ENCODE measurements at regions not wholly inside any gene's neighbourhood (a gene's known extent, or its start where the extent isn't known, plus 50 kb on each side); places are given as distances from the start of the nearest gene placed in this dataset.
"Not testable (repeated sequence)": the region's sequence is repeated elsewhere in the genome, so short reads cannot be mapped to it uniquely, and the experiment has no call there.

GRCh38 chr4:52373650-52374049 is 285.5 kb downstream of the USP46 start:
- no peak for DNase-seq (ENCODE audit: low spot score)

DNA sequence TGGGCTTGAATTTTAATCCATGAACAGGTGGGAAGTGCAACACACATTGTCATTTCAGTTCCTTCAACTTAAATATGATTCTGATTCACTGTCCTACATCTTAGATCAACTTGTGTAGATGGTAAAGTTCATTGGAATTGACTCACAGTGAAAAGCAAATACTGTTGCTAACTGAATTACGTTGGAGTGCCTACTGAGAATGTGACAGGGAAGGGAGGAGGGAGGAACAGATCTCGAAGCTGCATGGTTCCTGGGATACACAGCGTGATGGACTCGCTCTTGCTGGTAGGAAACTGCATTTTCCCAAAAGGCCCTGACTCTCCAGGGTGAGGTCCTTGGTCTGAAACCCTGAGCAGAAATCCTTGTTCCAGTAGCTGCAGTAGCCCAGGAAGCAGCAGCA is 284.2 kb downstream of the USP46 start:
- DNase-seq (ENCODE audit: low spot score), result no peak

DNA sequence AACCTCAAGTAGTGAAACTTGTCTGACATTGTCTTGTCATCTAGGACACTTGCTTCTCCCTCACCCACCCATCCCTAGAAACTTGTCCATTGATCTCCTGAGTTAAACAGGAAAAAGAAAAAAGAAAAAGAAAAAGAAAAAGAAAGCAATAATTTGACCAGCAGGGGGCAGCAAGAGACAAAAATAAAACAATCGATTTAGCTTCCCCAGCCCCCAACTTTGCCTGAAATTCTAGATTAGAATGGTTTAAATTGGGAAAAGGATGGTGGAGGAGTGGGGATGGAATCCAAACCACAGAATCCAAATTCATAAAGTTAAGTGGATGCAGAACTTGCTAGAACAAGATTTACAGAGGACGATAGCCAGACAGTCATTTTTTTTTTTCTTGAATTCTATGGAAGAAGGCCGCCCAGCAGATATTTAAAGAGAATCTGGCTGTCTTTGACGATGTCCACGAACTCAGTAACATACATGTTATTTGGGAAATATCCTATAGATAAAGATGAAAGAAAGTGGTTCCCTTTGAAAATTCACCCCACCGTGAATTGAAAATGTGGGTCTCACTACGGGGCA is 282.9 kb downstream of the USP46 start:
- DNase-seq (ENCODE audit: low spot score), result peak; percentile 34

DNA sequence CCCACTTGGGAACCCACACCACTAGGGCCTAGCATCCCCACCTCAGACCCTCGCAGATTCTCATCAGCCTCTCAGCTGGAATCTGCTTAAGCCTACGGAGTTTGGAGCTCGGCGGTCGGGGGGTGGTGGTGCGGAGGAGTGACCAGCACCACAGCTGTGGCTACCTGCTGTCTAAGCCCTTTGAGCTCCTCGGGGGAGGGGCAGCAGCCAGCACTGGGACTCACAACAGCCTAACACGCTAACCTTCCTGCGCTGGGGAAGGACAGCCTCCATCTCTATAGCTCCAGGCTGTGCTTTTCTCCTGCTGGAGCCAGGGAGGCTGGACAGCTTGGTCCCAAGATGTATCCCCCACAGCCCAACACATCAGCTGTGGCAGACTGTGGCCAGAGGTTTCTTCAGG is 281.5 kb downstream of the USP46 start:
- no peak for DNase-seq (ENCODE audit: low spot score)

GRCh38 chr4:52407545-52407944 is 251.6 kb downstream of the USP46 start:
- no peak for DNase-seq (ENCODE audit: low spot score)

DNA sequence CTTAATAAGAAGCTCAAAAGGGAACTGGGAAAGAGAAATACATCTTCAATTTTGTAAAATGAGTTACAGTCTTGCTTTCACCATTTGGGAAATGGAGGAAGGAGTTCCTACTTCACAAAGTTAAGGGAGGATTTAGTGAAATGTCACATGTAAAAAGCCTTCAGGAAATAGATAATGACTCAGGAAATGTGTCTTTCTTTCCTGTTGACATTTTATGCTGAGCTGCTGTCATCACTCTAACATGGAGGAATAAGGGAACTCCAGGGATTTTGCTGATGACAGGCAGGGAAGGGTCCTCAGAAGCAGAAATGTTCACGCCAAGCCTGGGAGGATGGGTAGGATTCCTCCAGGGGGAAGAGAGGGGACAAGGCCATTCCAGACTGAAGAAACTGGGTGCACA is 251.1 kb downstream of the USP46 start:
- DNase-seq (ENCODE audit: low spot score), result no peak

DNA sequence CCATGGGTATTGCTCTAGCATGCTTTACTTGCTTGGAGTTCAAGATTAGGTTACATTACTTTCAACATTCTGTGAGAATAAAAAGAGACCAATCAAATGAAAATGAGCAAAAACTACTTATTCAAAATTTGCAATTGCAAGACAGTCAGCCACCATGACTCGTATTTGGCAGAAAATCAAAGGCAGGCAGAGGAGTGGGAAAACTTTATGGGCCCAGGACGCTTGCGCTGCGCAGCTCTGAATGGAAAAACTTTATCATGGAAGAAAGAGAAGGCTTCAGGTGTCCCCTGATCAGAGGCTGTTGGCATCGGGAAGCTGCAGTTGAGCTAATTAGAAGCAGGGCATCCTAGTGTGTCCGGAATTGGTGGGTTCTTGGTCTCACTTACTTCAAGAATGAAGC is 250.6 kb downstream of the USP46 start:
- DNase-seq (ENCODE audit: low spot score), result no peak

DNA sequence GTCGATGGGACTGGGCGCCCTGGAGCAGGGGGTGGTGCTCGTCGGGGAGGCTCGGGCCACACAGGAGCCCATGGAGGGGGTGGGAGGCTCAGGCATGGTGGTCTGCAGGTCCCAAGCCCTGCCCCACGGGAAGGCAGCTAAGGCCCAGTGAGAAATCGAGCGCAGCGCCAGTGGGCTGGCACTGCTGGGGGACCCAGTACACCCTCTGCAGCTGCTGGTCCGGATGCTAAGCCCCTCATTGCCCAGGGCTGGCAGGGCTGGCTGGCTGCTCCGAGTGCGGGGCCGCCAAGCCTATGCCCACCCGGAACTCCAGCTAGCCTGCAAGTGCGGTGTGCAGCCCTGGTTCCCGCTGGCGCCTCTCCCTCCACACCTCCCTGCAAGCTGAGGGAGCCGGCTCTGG is 249.3 kb downstream of the USP46 start:
- not testable (repeated sequence) for DNase-seq (ENCODE audit: low spot score)

GRCh38 chr4:52410971-52411370 is 248.1 kb downstream of the USP46 start:
- no peak for DNase-seq (ENCODE audit: low spot score)

- no peak for DNase-seq (ENCODE audit: low spot score)
Observed at GRCh38 chr4:52420330-52420729, 238.8 kb downstream of the USP46 start.

DNA sequence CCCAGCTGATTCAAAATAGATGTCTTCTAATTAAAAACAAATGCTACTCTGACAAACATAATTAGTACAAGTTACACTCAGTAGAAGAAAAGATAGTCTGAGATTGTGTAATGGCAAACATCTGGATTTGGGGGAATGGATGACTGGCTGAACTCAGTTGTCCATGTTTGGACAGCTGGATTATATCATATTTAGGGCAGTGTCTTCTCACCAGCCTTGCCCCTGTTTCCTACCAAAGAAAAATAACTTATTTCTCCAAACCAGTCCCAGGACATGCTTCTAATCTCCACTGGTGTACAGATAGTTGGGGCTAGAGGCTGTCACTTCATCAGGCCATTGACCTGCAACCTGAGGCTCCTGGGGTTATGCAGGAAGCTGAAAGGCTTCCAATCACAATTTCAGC is 237.3 kb downstream of the USP46 start:
- no peak for DNase-seq (ENCODE audit: low spot score)

DNA sequence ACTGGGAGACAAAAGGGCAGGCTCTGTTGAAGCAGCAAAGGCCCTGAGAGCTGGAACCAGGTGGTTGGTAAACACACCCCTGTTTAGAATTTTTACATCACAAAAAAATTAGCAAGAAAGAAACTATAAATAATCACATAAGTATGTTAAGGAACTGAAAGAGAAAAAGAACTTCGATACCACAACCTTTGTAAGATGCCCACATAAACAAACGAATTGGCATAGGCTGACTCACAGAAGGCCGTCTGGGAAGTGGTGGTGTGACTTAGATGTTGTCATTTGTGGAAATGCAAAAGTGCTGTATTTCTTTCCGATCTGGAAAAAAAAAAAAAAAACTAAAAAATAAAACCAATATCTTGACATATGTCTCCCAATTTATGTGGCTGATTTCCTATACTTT is 235.1 kb downstream of the USP46 start:
- no peak for DNase-seq (ENCODE audit: low spot score)

DNA sequence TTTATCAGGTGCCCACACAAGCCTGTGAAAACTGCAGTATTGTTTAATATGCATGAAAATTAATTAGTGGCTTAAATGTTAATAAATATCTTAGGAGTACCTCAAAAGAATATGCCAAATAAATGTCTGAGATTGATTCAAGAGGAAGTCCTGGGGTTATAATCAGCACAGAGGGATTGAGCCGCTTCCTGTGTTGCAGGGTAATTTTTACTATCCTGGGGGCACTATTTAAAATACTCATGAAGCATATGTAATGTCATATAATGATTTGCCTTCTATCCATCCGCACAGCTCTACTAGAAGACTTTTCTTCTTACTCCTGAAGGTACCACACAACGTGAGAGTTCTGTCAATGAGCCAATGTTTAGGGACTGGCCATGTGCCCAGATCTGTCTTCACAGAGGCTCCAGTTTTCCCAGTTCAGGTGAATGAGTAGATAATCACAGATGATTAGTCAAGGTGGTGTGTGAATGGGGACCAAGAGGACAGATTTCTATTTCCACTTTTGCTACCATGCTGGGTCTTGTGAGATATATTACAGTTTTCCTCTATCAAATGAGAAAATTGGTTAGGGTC is 233.3 kb downstream of the USP46 start:
- no peak for DNase-seq (ENCODE audit: low spot score)

DNA sequence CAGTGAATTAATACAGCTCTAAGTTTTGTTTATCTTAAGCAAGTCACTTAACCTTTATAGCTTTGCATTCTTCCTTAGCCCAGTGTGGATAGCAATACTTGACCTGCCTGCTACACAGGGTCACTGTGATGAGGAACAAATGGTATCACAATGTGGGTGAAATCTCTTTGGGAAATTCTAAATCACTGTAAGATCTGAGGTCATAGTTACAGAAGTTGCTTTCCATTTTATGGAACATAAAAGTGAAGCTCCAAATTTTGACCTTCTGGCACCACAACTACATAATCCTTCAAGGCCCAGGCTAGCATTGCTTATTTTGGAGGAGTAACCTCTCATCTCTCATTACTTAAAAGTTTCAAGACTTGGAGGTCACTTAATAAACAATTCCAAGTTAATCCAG is 227.7 kb downstream of the USP46 start:
- DNase-seq (ENCODE audit: low spot score), result no peak

GRCh38 chr4:52431869-52432268 is 227.2 kb downstream of the USP46 start:
- no peak for DNase-seq (ENCODE audit: low spot score)

GRCh38 chr4:52442524-52442923 is 216.6 kb downstream of the USP46 start:
- DNase-seq (ENCODE audit: low spot score), result not testable (repeated sequence)

- no peak for DNase-seq (ENCODE audit: low spot score)
Observed at GRCh38 chr4:52472444-52472843, 186.7 kb downstream of the USP46 start.

GRCh38 chr4:52477191-52477780 is 181.8 kb downstream of the USP46 start:
- no peak for DNase-seq (ENCODE audit: low spot score)

GRCh38 chr4:52483186-52483890 is 175.8 kb downstream of the USP46 start:
- no peak for DNase-seq (ENCODE audit: low spot score)

GRCh38 chr4:52507774-52508173 is 151.3 kb downstream of the USP46 start:
- DNase-seq (ENCODE audit: low spot score), result no peak

DNA sequence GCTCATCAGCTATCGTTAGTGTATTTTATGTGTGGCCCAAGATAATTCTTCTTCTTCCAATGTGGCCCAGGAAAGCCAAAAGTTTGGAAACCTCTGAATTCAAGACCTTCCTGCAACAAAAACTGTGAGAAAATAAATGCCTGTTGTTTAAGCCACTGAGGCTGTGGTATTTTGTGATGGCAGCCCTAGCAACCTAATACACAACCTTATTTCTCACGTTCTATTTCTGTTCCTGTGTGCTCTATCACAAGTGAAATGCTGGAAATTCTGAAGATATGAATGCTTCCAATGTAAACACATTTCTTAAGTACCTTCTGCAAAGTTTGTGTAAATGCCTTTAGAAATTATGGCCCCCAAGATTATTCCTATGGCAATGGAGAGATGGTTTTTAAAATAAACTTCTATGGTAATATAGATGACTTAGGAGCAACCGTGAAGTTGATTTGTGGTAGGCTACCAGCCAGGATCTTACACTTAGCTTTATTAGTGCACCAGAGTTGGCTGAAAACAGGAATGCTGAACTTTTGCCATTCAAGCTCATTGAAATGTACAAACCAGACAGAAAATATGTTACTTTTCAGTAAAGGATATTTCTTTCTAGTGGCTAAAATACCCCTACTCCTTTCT is 148.0 kb downstream of the USP46 start:
- DNase-seq (ENCODE audit: low spot score), result no peak

GRCh38 chr4:52511825-52512224 is 147.3 kb downstream of the USP46 start:
- DNase-seq (ENCODE audit: low spot score), result no peak

GRCh38 chr4:52512291-52512690 is 146.8 kb downstream of the USP46 start:
- no peak for DNase-seq (ENCODE audit: low spot score)
